Activated T-cell treated with anti-CD3 and anti-CD28 coated beads for 48 hours (primary cell): ENCODE measurements at regions not wholly inside any gene's neighbourhood (a gene's known extent, or its start where the extent isn't known, plus 50 kb on each side); places are given as distances from the start of the nearest gene placed in this dataset.
"Not testable (repeated sequence)": the region's sequence is repeated elsewhere in the genome, so short reads cannot be mapped to it uniquely, and the experiment has no call there.

Source experiments
- DNase-seq: peaks from one replicate; pipeline ENCODE4 v3.0.0-alpha.2; 2020; ENCODE audit warnings: low read depth

- no peak for DNase-seq
Measured at GRCh38 chr2:120628248-120628647, 107.4 kb upstream of the GLI2 start.

- no peak for DNase-seq
Measured at GRCh38 chr2:120629241-120629895, 106.3 kb upstream of the GLI2 start.

- no peak for DNase-seq
Measured at GRCh38 chr2:120630031-120630701, 105.5 kb upstream of the GLI2 start.

GRCh38 chr2:120631236-120631635 lies 104.4 kb upstream of the GLI2 start:
- no peak for DNase-seq

- no peak for DNase-seq
Measured at GRCh38 chr2:120631724-120632123, 103.9 kb upstream of the GLI2 start.

GRCh38 chr2:120632796-120633646 lies 102.6 kb upstream of the GLI2 start:
- DNase-seq: no peak

GRCh38 chr2:120634533-120634932 lies 101.1 kb upstream of the GLI2 start:
- DNase-seq: no peak

- no peak for DNase-seq
Measured at GRCh38 chr2:120635146-120635545, 100.5 kb upstream of the GLI2 start.

- DNase-seq: no peak
Measured at GRCh38 chr2:120637847-120638246, 97.8 kb upstream of the GLI2 start.

GRCh38 chr2:120638450-120638849 lies 97.2 kb upstream of the GLI2 start:
- no peak for DNase-seq

GRCh38 chr2:120641366-120641771 lies 94.3 kb upstream of the GLI2 start:
- no peak for DNase-seq

GRCh38 chr2:120642646-120643045 lies 93.0 kb upstream of the GLI2 start:
- no peak for DNase-seq

GRCh38 chr2:120646994-120647393 lies 88.7 kb upstream of the GLI2 start:
- DNase-seq: no peak

GRCh38 chr2:120647487-120647886 lies 88.2 kb upstream of the GLI2 start:
- no peak for DNase-seq

- DNase-seq: not testable (repeated sequence)
Measured at GRCh38 chr2:120649381-120649780, 86.3 kb upstream of the GLI2 start.

- DNase-seq: no peak
Measured at GRCh38 chr2:120650022-120650644, 85.5 kb upstream of the GLI2 start.

- DNase-seq: no peak
Measured at GRCh38 chr2:120651818-120652217, 83.8 kb upstream of the GLI2 start.

- no peak for DNase-seq
Measured at GRCh38 chr2:120653046-120653445, 82.6 kb upstream of the GLI2 start.

GRCh38 chr2:120653871-120654270 lies 81.8 kb upstream of the GLI2 start:
- no peak for DNase-seq

GRCh38 chr2:120654381-120655134 lies 81.1 kb upstream of the GLI2 start:
- no peak for DNase-seq

GRCh38 chr2:120656273-120656950 lies 79.3 kb upstream of the GLI2 start:
- DNase-seq: no peak
